DOHH2 (cell line): ENCODE measurements at regions not wholly inside any gene's neighbourhood (a gene's known extent, or its start where the extent isn't known, plus 50 kb on each side); places are given as distances from the start of the nearest gene placed in this dataset.

Experiments used
- H3F3A ChIP-seq: fragments of 200-600 bp; sonication (generic), shearing (Covaris generic); 2 replicates; pipeline ENCODE4 v1.6.0; 2016; ENCODE audit warnings: antibody characterized with exemption, mild to moderate bottlenecking; ENCODE audit not compliant: control insufficient read depth, insufficient read depth
- H3K27ac ChIP-seq: fragments of 200-600 bp; sonication (generic); 2 replicates; pipeline ENCODE4 v1.5.1; 2014; ENCODE audit warnings: low read depth, mild to moderate bottlenecking, low read length, moderate library complexity
- H3K27me3 ChIP-seq: fragments of 200-600 bp; sonication (generic); 2 replicates; pipeline ENCODE4 v1.6.1; 2014; ENCODE audit warnings: mild to moderate bottlenecking, low read length, mixed read lengths; ENCODE audit not compliant: control insufficient read depth
- H3K36me3 ChIP-seq: fragments of 200-600 bp; sonication (generic); 2 replicates; pipeline ENCODE4 v1.6.1; 2014; ENCODE audit warnings: mild to moderate bottlenecking, low read length, moderate library complexity, mixed read lengths; ENCODE audit not compliant: control insufficient read depth
- H3K4me1 ChIP-seq: fragments of 200-600 bp; sonication (generic); 2 replicates; pipeline ENCODE4 v1.6.1; 2014; ENCODE audit warnings: mild to moderate bottlenecking, low read length, mixed read lengths; ENCODE audit not compliant: control insufficient read depth
- H3K4me2 ChIP-seq: fragments of 200-600 bp; sonication (generic); 2 replicates; pipeline ENCODE4 v1.6.0; 2014; ENCODE audit warnings: mild to moderate bottlenecking, low read length, moderate library complexity
- H3K4me3 ChIP-seq: fragments of 200-600 bp; sonication (generic); 2 replicates; pipeline ENCODE4 v1.5.1; 2014; ENCODE audit warnings: mild to moderate bottlenecking, low read length, mixed read lengths
- H3K79me2 ChIP-seq: fragments of 200-600 bp; sonication (generic); 2 replicates; pipeline ENCODE4 v1.6.1; 2014; ENCODE audit warnings: mild to moderate bottlenecking, low read length, mixed read lengths; ENCODE audit not compliant: control insufficient read depth
- H3K9me2 ChIP-seq: fragments of 200-600 bp; sonication (generic); replicated peaks from 2 replicates; pipeline ENCODE4 v1.6.1; 2014; ENCODE audit warnings: mild to moderate bottlenecking, low read length, mixed read lengths; ENCODE audit not compliant: control insufficient read depth
- H3K9me3 ChIP-seq: fragments of 200-600 bp; sonication (generic); 2 replicates; pipeline ENCODE4 v1.6.1; 2014; ENCODE audit warnings: antibody characterized with exemption, low read length, mixed read lengths; ENCODE audit not compliant: control insufficient read depth, insufficient read depth
- H4K20me1 ChIP-seq: fragments of 200-600 bp; sonication (generic); 2 replicates; pipeline ENCODE4 v1.6.0; 2014; ENCODE audit warnings: low read depth, mild to moderate bottlenecking, antibody characterized with exemption, low read length, moderate library complexity; ENCODE audit not compliant: control insufficient read depth, insufficient read depth
- CTCF ChIP-seq: fragments of 200-600 bp; sonication (generic); IDR thresholded peaks from one replicate; pipeline ENCODE4 v1.5.1; 2014; ENCODE audit warnings: antibody characterized with exemption, mild to moderate bottlenecking, low read depth, low read length; ENCODE audit not compliant: poor library complexity, severe bottlenecking
- EZH2phosphoT487 ChIP-seq: fragments of 200-600 bp; sonication (generic); IDR thresholded peaks from 2 replicates; pipeline ENCODE4 v1.6.1; 2017; ENCODE audit warnings: borderline replicate concordance, mild to moderate bottlenecking, antibody characterized with exemption, low read length, moderate library complexity, mixed read lengths

GRCh38 chr6:103277936-103278335 lies 1581.8 kb downstream of the HACE1 start:
- no peaks in the 10 kb centered on the region for H3K79me2 ChIP-seq
- no peaks in the 10 kb centered on the region for H3K4me1 ChIP-seq
- no peaks in the 10 kb centered on the region for H3K36me3 ChIP-seq
- peaks cover 11% of the 10 kb centered on the region; the same call in 1 of the 2 replicates for H3K9me3 ChIP-seq
- no peak overlapping the region for H3K4me3 ChIP-seq
- H4K20me1 ChIP-seq = no peaks in the 10 kb centered on the region
- TF ChIP-seq EZH2phosphoT487 (no peak), CTCF (no peak)
- no peaks in the 10 kb centered on the region for H3K9me2 ChIP-seq
- H3K27me3 ChIP-seq = no peaks in the 10 kb centered on the region
- no peak overlapping the region for H3K4me2 ChIP-seq
- H3F3A ChIP-seq = no peaks in the 10 kb centered on the region
- H3K27ac ChIP-seq = no peak overlapping the region

- H3K4me2 ChIP-seq = no peak overlapping the region
- H3K27ac ChIP-seq = no peak overlapping the region
- no peak overlapping the region for H3K4me3 ChIP-seq
- H3K27me3 ChIP-seq = no peaks in the 10 kb centered on the region
- H3K4me1 ChIP-seq = no peaks in the 10 kb centered on the region
- no peaks in the 10 kb centered on the region for H3K36me3 ChIP-seq
- H4K20me1 ChIP-seq = no peaks in the 10 kb centered on the region
- H3F3A ChIP-seq = no peaks in the 10 kb centered on the region
- no peaks in the 10 kb centered on the region for H3K9me2 ChIP-seq
- H3K9me3 ChIP-seq = no peaks in the 10 kb centered on the region
- TF ChIP-seq EZH2phosphoT487 = no peak
- peak; percentile 27 for TF ChIP-seq CTCF
- H3K79me2 ChIP-seq = no peaks in the 10 kb centered on the region
Observed at GRCh38 chr6:103273048-103273447, 1586.7 kb downstream of the HACE1 start.

- no peaks in the 10 kb centered on the region for H3F3A ChIP-seq
- no peak for TF ChIP-seq CTCF
- no peak for TF ChIP-seq EZH2phosphoT487
- no peaks in the 10 kb centered on the region for H3K9me3 ChIP-seq
- no peak overlapping the region for H3K4me2 ChIP-seq
- no peaks in the 10 kb centered on the region for H3K36me3 ChIP-seq
- H3K9me2 ChIP-seq = no peaks in the 10 kb centered on the region
- no peaks in the 10 kb centered on the region for H3K4me1 ChIP-seq
- H3K4me3 ChIP-seq = no peak overlapping the region
- no peak overlapping the region for H3K27ac ChIP-seq
- H3K79me2 ChIP-seq = no peaks in the 10 kb centered on the region
- no peaks in the 10 kb centered on the region for H3K27me3 ChIP-seq
- H4K20me1 ChIP-seq = no peaks in the 10 kb centered on the region
Observed at GRCh38 chr6:103269581-103269980, 1590.1 kb downstream of the HACE1 start.

GRCh38 chr6:103268335-103268734 lies 1591.4 kb downstream of the HACE1 start:
- no peak for TF ChIP-seq EZH2phosphoT487
- TF ChIP-seq CTCF = no peak
- Histone ChIP-seq H3F3A (no peaks in the 10 kb centered on the region), H3K9me3 (no peaks in the 10 kb centered on the region), H4K20me1 (no peaks in the 10 kb centered on the region), H3K9me2 (no peaks in the 10 kb centered on the region), H3K36me3 (no peaks in the 10 kb centered on the region), H3K27ac (no peak overlapping the region), H3K4me2 (no peak overlapping the region), H3K4me3 (no peak overlapping the region), H3K27me3 (no peaks in the 10 kb centered on the region), H3K4me1 (no peaks in the 10 kb centered on the region), H3K79me2 (no peaks in the 10 kb centered on the region)
